ENCODE measurements at regions not wholly inside any gene's neighbourhood (a gene's known extent, or its start where the extent isn't known, plus 50 kb on each side); places are given as distances from the start of the nearest gene placed in this dataset.

GRCh38 chr9:38129366-38129765, 60.3 kb upstream of the SHB start:
- Histone ChIP-seq H2AK5ac (ENCODE audit: insufficient read length, low read length) (no peak overlapping the region), H3K79me1 (ENCODE audit: insufficient read depth, low read depth, low read length, poor library complexity, severe bottlenecking) (no peaks in the 10 kb centered on the region), H3K14ac (ENCODE audit: insufficient read depth, low read length) (no peak overlapping the region), H2BK120ac (ENCODE audit: low read depth, low read length, poor library complexity, severe bottlenecking) (no peak overlapping the region), H3K9ac (ENCODE audit: extremely low read depth, insufficient read length, low read length) (no peak overlapping the region), H2BK20ac (ENCODE audit: low read depth, low read length, poor library complexity, severe bottlenecking) (no peak overlapping the region), H2BK5ac (ENCODE audit: insufficient read length, low read length) (no peak overlapping the region), H3K18ac (ENCODE audit: insufficient read length, low read depth, low read length) (no peak overlapping the region), H4K20me1 (ENCODE audit: control insufficient read depth, insufficient read depth, insufficient read length) (no peaks in the 10 kb centered on the region), H3K23me2 (ENCODE audit: insufficient read length, low read depth, low read length, poor library complexity, severe bottlenecking) (no peaks in the 10 kb centered on the region), H3K4me2 (ENCODE audit: insufficient read depth, insufficient read length, low read length) (no peak overlapping the region), H3K4me1 (ENCODE audit: insufficient read depth, low read length) (no peaks in the 10 kb centered on the region), H2BK12ac (ENCODE audit: insufficient read length, low read depth, low read length) (no peak overlapping the region), H3K4ac (ENCODE audit: low read depth, low read length) (no peak overlapping the region), H3T11ph (ENCODE audit: low read length) (no peak overlapping the region), H3K27me3 (ENCODE audit: insufficient read depth, low read length) (no peaks in the 10 kb centered on the region; the same call in 1 of the 2 replicates), H3K9me3 (ENCODE audit: control insufficient read depth, low read depth, low read length) (no peaks in the 10 kb centered on the region), H3K56ac (ENCODE audit: insufficient read length, low read depth, low read length) (no peak overlapping the region), H4K5ac (ENCODE audit: insufficient read length, low read depth, low read length) (no peak overlapping the region), H4K8ac (replicated peaks; ENCODE audit: insufficient read length, low read depth, low read length) (no peak overlapping the region), H3K27ac (ENCODE audit: insufficient read length, low read depth, low read length) (no peak overlapping the region), H3K23ac (ENCODE audit: insufficient read length, low read depth, low read length) (no peak overlapping the region), H2BK15ac (ENCODE audit: low read depth, low read length) (no peak overlapping the region), H2AFZ (ENCODE audit: low read length) (no peak overlapping the region), H4K91ac (ENCODE audit: insufficient read length, low read depth, low read length) (no peak overlapping the region), H3K79me2 (ENCODE audit: insufficient read depth, low read length) (no peaks in the 10 kb centered on the region)
- Mint-ChIP-seq H3K27ac (no peak overlapping the region), H3K27me3 (ENCODE audit: low read depth) (peaks cover 55% of the 10 kb centered on the region), H3K36me3 (ENCODE audit: insufficient read depth in 1 of 3, low read depth in 3 of 3) (no peaks in the 10 kb centered on the region), H3K4me1 (peaks cover under 1% of the 10 kb centered on the region in 2 experiments), H3K9me3 (no peaks in the 10 kb centered on the region), H3K4me3 (no peak overlapping the region)
- DNase-seq: no peak
- no CpG with 5 or more reads among the region's 6 CpGs for WGBS (ENCODE audit: extremely low coverage, insufficient read length, low lambda C conversion rate)
- TF ChIP-seq, protein P1, sequence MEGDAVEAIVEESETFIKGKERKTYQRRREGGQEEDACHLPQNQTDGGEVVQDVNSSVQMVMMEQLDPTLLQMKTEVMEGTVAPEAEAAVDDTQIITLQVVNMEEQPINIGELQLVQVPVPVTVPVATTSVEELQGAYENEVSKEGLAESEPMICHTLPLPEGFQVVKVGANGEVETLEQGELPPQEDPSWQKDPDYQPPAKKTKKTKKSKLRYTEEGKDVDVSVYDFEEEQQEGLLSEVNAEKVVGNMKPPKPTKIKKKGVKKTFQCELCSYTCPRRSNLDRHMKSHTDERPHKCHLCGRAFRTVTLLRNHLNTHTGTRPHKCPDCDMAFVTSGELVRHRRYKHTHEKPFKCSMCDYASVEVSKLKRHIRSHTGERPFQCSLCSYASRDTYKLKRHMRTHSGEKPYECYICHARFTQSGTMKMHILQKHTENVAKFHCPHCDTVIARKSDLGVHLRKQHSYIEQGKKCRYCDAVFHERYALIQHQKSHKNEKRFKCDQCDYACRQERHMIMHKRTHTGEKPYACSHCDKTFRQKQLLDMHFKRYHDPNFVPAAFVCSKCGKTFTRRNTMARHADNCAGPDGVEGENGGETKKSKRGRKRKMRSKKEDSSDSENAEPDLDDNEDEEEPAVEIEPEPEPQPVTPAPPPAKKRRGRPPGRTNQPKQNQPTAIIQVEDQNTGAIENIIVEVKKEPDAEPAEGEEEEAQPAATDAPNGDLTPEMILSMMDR (conservative IDR thresholded peaks at IDR 0.05): no peak

Measured in H9 (cell line).